Psoas muscle (tissue), 7 donors: ENCODE measurements at regions not wholly inside any gene's neighbourhood (a gene's known extent, or its start where the extent isn't known, plus 50 kb on each side); places are given as distances from the start of the nearest gene placed in this dataset.

Source experiments
- ATAC-seq, 4 donors: fragments of 200-7000 bp; cut with Tn5 transposase; one replicate each; pipeline ENCODE4 v1.9.1; 2020; ENCODE audit warnings: moderate library complexity in 3 of 4, mild to moderate bottlenecking in 2 of 4
- DNase-seq, 2 donors: peaks; one replicate each; pipeline ENCODE4 v3.0.0-alpha.2; 2020
- H3K27ac ChIP-seq: fragments of 200-600 bp; one replicate; pipeline ENCODE4 v1.8.0; 2022
- H3K27me3 ChIP-seq, 3 donors: fragments of 200-600 bp in 1 of 3; one replicate each; pipeline versions ENCODE4 v1.6.1 to v1.8.0; 2013 to 2022; ENCODE audit warnings: low read length in 2 of 3, mild to moderate bottlenecking in 2 of 3, moderate library complexity in 1 of 3; ENCODE audit not compliant: insufficient read depth in 3 of 3
- H3K36me3 ChIP-seq, 2 donors: fragments of 200-600 bp in 1 of 2; one replicate each; pipeline versions ENCODE4 v1.6.1 to v1.8.0; 2013 to 2022; ENCODE audit warnings: low read depth in 1 of 2, mild to moderate bottlenecking in 1 of 2, moderate library complexity in 1 of 2; ENCODE audit not compliant: insufficient read depth in 1 of 2
- H3K4me1 ChIP-seq: fragments of 200-600 bp; one replicate; pipeline ENCODE4 v1.8.0; 2022
- H3K4me3 ChIP-seq: fragments of 200-600 bp; one replicate; pipeline ENCODE4 v1.8.0; 2022; ENCODE audit warnings: mild to moderate bottlenecking
- H3K9me3 ChIP-seq: fragments of 200-600 bp; one replicate; pipeline ENCODE4 v1.8.0; 2022
- CTCF ChIP-seq: fragments of 200-600 bp; IDR thresholded peaks from one replicate; pipeline ENCODE4 v1.8.0; 2022; ENCODE audit warnings: antibody characterized with exemption
- WGBS, 3 donors: extraction: QIAGEN DNeasy Blood & Tissue Kit; methylation state at CpG; one replicate each; pipeline versions ENCODE4 v1.1.6 to v1.1.7; 2013; 5-methylcytosine and 5-hydroxymethylcytosine counted together
- intact Hi-C, 2 donors: fragments of 100-400 bp; cut with DNase I; formaldehyde crosslinking; loops; one replicate each; pipeline versions ENCODE4 v1.11.0 to v1.14.2; 2022
- donor health status: healthy with polysubstance abuse.
- donor health status: DM: no; HTN: no; CAD: no; lungs with moderate emphysema.
- donor health status: Bipolar disorder and iron deficiency.
- donor health status: healthy.
- donor health status: DM: yes; HTN: yes; CAD: no.
- donor health status: DM: no; HTN: no; CAD: no.
- donor health status: DM: yes; HTN: yes; CAD: no.

GRCh38 chr7:54111814-54112511 is 430.2 kb upstream of the VSTM2A start:
- WGBS, 3 donors = 60 to 70% (median 68%) methylated on average over 6 of the region's 6 CpGs
- no peak for DNase-seq
- intact Hi-C loops = no loop called here
- Histone ChIP-seq H3K36me3 (no peaks in the 10 kb centered on the region), H3K4me1 (no peaks in the 10 kb centered on the region), H3K4me3 (no peak overlapping the region), H3K27ac (no peak overlapping the region), H3K27me3 (no peaks in the 10 kb centered on the region), H3K9me3 (no peaks in the 10 kb centered on the region)
- no peak for TF ChIP-seq CTCF
- ATAC-seq = no peak

- no peaks in the 10 kb centered on the region for H3K27me3 ChIP-seq
- H3K9me3 ChIP-seq = no peaks in the 10 kb centered on the region
- TF ChIP-seq CTCF = no peak
- WGBS, 3 donors = 10 to 22% (median 18%) methylated on average over 3 of the region's 3 CpGs
- no peaks in the 10 kb centered on the region for H3K36me3 ChIP-seq
- H3K4me1 ChIP-seq = no peaks in the 10 kb centered on the region
- DNase-seq = no peak
- no peak overlapping the region for H3K27ac ChIP-seq
- no peak overlapping the region for H3K4me3 ChIP-seq
- intact Hi-C loops = no loop called here
- no peak for ATAC-seq
Observed at GRCh38 chr7:54112567-54112966, 429.6 kb upstream of the VSTM2A start.

- no peak for ATAC-seq
- Histone ChIP-seq H3K9me3 (no peaks in the 10 kb centered on the region), H3K27me3 (no peaks in the 10 kb centered on the region), H3K4me3 (no peak overlapping the region), H3K36me3 (no peaks in the 10 kb centered on the region), H3K4me1 (no peaks in the 10 kb centered on the region), H3K27ac (no peak overlapping the region)
- no peak for DNase-seq
- TF ChIP-seq CTCF = no peak
- WGBS, 3 donors = 86 to 94% (median 87%) methylated on average over 9 of the region's 9 CpGs
- intact Hi-C loops = no loop called here
Observed at GRCh38 chr7:54115028-54115763, 427.0 kb upstream of the VSTM2A start.

- H3K36me3 ChIP-seq = no peaks in the 10 kb centered on the region
- no peak overlapping the region for H3K27ac ChIP-seq
- intact Hi-C loops = no loop called here
- DNase-seq = no peak
- no peaks in the 10 kb centered on the region for H3K4me1 ChIP-seq
- no peak for ATAC-seq
- no peaks in the 10 kb centered on the region for H3K27me3 ChIP-seq
- WGBS, 3 donors = 34 to 79% (median 57%) methylated on average over 2 of the region's 2 CpGs
- no peak for TF ChIP-seq CTCF
- no peaks in the 10 kb centered on the region for H3K9me3 ChIP-seq
- H3K4me3 ChIP-seq = no peak overlapping the region
Observed at GRCh38 chr7:54116956-54117355, 425.2 kb upstream of the VSTM2A start.

- no peak for DNase-seq
- no peaks in the 10 kb centered on the region for H3K36me3 ChIP-seq
- intact Hi-C loops = no loop called here
- no peaks in the 10 kb centered on the region for H3K9me3 ChIP-seq
- no peak overlapping the region for H3K27ac ChIP-seq
- no peak overlapping the region for H3K4me3 ChIP-seq
- H3K27me3 ChIP-seq = no peaks in the 10 kb centered on the region
- H3K4me1 ChIP-seq = no peaks in the 10 kb centered on the region
- no peak for TF ChIP-seq CTCF
- no peak for ATAC-seq
Observed at GRCh38 chr7:54129035-54129434, 413.1 kb upstream of the VSTM2A start.
